ENCODE measurements at regions not wholly inside any gene's neighbourhood (a gene's known extent, or its start where the extent isn't known, plus 50 kb on each side); places are given as distances from the start of the nearest gene placed in this dataset.

GRCh38 chr2:6343076-6343475 lies 522.6 kb downstream of the CMPK2 start (continued):
- no peak for TF ChIP-seq DPF2 (CRISPR knock-in tag; IDR thresholded peaks at IDR 0.05; ENCODE audit: borderline replicate concordance, low read depth)
- no peak for TF ChIP-seq NFE2L2 (IDR thresholded peaks at IDR 0.05; ENCODE audit: low read length)
- TF ChIP-seq PRPF4 (IDR thresholded peaks at IDR 0.05; ENCODE audit: low read depth, low read length, poor library complexity, severe bottlenecking), result no peak

DNA sequence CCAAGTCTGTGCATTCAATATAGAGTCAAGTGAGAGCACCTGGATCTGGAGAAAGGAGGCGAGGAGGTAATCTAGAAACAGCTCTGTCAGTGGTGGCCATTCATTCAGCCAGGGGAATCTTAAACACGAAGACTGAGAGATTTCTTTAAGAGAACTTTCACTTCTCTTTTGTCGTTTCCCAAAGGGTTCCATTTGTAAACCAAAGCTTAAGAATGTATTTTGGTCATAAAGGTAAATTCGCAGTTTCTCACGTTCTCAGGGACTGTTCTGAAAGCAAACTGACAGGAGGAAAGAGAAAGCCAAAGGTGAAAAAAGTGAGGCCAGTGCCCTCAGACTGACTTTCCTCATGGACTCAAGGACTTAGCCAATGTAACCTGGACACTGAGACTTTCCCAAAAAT lies 513.5 kb downstream of the CMPK2 start:
- no peaks in the 10 kb centered on the region for H3K9me3 ChIP-seq (ENCODE audit: low read length)
- TF ChIP-seq ZSCAN30 (CRISPR knock-in tag; IDR thresholded peaks at IDR 0.05) (no peak), PCBP2 (optimal IDR thresholded peaks at IDR 0.05; ENCODE audit: low read depth, low read length, poor library complexity, severe bottlenecking) (no peak), ZNF567 (CRISPR knock-in tag; IDR thresholded peaks at IDR 0.05; ENCODE audit: borderline replicate concordance) (no peak), NFKB2 (CRISPR knock-in tag; IDR thresholded peaks at IDR 0.05; ENCODE audit: borderline replicate concordance) (no peak), THRA (CRISPR knock-in tag; IDR thresholded peaks at IDR 0.05; ENCODE audit: borderline replicate concordance) (no peak), GPBP1L1 (CRISPR knock-in tag; IDR thresholded peaks at IDR 0.05) (no peak), SRSF4 (IDR thresholded peaks at IDR 0.05; ENCODE audit: low read depth, low read length, poor library complexity, severe bottlenecking) (no peak), ZNF572 (CRISPR knock-in tag; IDR thresholded peaks at IDR 0.05) (no peak), NFE2L1 (CRISPR knock-in tag; IDR thresholded peaks at IDR 0.05; ENCODE audit: borderline replicate concordance) (no peak), ZNF784 (CRISPR knock-in tag; IDR thresholded peaks at IDR 0.05; ENCODE audit: borderline replicate concordance) (no peak), NPAS2 (CRISPR knock-in tag; IDR thresholded peaks at IDR 0.05; ENCODE audit: borderline replicate concordance) (no peak)
- POLR2A ChIA-PET, result no interaction called here
- H4K20me1 ChIP-seq (ENCODE audit: insufficient read depth, low read length), result no peaks in the 10 kb centered on the region
- no peak overlapping the region for H3K4me3 ChIP-seq (replicated peaks in 1 of 3; ENCODE audit: insufficient read depth in 1 of 3, low read depth in 2 of 3, low read length in 3 of 3)
- ATAC-seq (no peak), FAIRE-seq (no peak), DNase-seq (ENCODE audit: low spot score) (no peak)
- BruUV-seq (replicated peaks), result no TSS peak
- no peaks in the 10 kb centered on the region for H3K79me2 ChIP-seq (ENCODE audit: insufficient read depth, low read length)
- H2AFZ ChIP-seq (ENCODE audit: low read length), result no peak overlapping the region
- no peaks in the 10 kb centered on the region for H3K27me3 ChIP-seq (ENCODE audit: control insufficient read depth in 1 of 2, insufficient read depth in 2 of 2, low read length in 2 of 2)
- H3K9ac ChIP-seq (ENCODE audit: insufficient read depth, low read depth, low read length), result no peak overlapping the region
- H3K4me2 ChIP-seq (ENCODE audit: low read depth, low read length), result no peak overlapping the region
- no peaks in the 10 kb centered on the region for H3K36me3 ChIP-seq (replicated peaks in 1 of 2; ENCODE audit: control insufficient read depth in 1 of 2, insufficient read depth in 2 of 2, low read length in 2 of 2)
- no peak overlapping the region for H3K27ac ChIP-seq (ENCODE audit: extremely low read length, insufficient read depth, low read length)
- no peaks in the 10 kb centered on the region for H3K4me1 ChIP-seq (ENCODE audit: insufficient read depth, low read length)
- CTCF ChIA-PET (ENCODE audit: low intra/inter-chr PET ratio, low total read pairs), result interaction anchor here (1.2 to 2.2 kb wide), 2 partner anchors 174 to 421 kb away, joined by 3 to 17 read pairs; no protein-coding TSS in a partner anchor
- WGBS (ENCODE audit: low lambda C conversion rate), result 35% methylated on average over 5 of the region's 5 CpGs
- in situ Hi-C loops (cut with HindIII; ENCODE audit: extremely low pct_ligation_motif_present, low pct_unique_long_range_greater_than_20kb) (loop anchor here (5.0 kb wide), 1 partner anchor 420 kb away; no protein-coding TSS in a partner anchor), intact Hi-C loops (cut with micrococcal nuclease; ENCODE audit: unreplicated experiment) (no loop called here)

All from HepG2 (cell line).